Left cardiac atrium (tissue), 4 donors: ENCODE measurements at regions not wholly inside any gene's neighbourhood (a gene's known extent, or its start where the extent isn't known, plus 50 kb on each side); places are given as distances from the start of the nearest gene placed in this dataset.

ENCODE experiments used
- ATAC-seq, 2 donors: fragments of 200-7000 bp; cut with Tn5 transposase; one replicate each; pipeline ENCODE4 v1.9.1; 2020; ENCODE audit warnings: mild to moderate bottlenecking in 2 of 2, moderate library complexity in 2 of 2
- DNase-seq: peaks from one replicate; pipeline ENCODE4 v3.0.0-alpha.2; 2020
- intact Hi-C, 2 donors: fragments of 100-400 bp; cut with DNase I; formaldehyde crosslinking; loops; one replicate each; pipeline versions ENCODE4 v1.14.1 to v1.15.1; 2022 to 2023
- donor health status: DM: no; HTN: yes; CAD: no.
- donor health status: DM: no; HTN: yes; CAD: no; lungs with severe emphysema.
- donor health status: DM: yes; HTN: yes; CAD: no.
- donor health status: Dilated cardiomyopathy.

DNA sequence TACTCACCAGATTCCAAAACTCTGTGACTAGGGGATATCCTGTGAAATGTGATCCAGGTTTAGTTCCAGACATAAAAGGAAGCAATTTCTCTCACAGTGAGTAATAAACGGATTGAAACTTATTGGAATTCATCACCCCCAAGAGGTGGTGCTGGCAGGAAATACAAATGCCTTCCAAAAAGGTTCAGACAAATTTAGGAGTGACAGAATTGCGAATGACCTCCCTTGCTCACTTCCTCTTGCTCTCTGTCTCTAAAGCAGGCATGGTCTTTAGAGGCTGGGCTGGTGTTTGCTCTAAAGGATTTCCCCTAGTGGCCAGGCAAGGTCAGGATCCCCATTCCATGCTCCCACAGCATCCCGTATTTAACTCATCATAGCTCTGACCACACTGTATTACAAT lies 449.4 kb upstream of the PPP2R3A start:
- ATAC-seq (no peak), DNase-seq (no peak)
- intact Hi-C loops = no loop called here

DNA sequence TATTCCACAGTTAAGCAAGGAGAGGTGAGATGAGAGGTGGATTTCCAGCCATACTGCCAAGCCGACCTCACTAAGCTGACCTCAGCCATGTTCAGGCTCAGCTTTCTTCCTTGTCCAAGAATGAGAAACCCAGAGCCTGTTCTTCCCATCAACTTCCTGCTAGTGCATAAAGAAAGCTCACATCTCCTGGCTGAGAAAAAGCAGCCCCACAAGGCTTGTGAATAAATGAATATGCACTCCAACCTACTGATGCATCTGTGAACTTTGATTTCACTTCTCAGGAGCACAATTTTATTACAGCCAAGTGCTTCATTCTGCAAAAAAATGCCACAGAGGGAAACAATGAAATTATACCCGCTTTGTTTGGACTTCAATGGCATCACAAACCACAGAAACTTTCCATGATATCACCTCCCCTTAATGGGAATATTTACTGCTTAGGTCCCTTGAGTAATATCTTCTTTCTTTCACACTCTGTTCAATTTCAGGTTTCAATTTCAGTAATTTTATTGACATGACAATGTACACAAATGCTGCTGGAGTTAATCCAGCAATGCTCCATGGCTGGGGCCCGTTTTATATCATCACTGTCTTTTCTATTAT lies 437.0 kb upstream of the PPP2R3A start:
- intact Hi-C loops = no loop called here
- DNase-seq (no peak), ATAC-seq (no peak)

DNA sequence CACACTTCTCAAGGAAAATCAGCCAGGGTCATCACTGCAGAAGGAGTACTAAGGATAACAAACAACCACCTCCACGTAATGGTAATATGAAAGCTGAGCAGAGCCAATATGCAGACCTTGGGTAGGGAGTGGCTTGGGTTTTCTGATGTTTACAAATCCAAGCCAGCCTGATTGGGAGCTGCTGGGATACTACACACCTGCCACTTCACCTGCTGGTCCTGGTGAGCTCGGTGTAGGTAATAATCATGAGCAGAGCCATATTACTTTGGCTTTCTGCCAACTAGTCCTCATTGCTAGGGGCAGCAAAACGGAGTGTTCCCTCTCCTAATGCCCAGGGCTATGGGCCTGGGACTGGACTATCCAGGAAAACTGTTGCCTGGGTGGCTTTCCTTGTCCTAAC lies 433.5 kb upstream of the PPP2R3A start:
- DNase-seq (no peak), ATAC-seq (no peak)
- intact Hi-C loops = no loop called here

DNA sequence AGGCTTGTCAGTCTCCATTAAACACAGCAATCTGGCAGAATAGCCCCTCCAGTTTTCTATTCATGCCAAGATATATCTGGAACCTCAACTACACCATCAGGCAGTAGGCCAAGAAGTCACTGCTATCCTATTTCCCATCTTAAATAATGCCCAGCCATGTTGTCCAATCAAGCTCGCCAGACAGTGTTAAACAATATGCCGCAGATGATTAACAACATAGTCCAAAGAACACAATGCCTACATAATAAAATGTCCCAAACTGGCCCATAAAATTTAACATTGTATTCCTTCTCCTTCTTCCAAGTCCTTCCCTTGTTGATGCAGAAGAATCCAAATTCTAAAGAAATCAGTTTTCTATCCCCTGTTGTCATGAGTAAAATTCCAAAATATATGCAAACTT lies 427.4 kb upstream of the PPP2R3A start:
- DNase-seq = no peak
- no peak for ATAC-seq
- intact Hi-C loops = no loop called here

DNA sequence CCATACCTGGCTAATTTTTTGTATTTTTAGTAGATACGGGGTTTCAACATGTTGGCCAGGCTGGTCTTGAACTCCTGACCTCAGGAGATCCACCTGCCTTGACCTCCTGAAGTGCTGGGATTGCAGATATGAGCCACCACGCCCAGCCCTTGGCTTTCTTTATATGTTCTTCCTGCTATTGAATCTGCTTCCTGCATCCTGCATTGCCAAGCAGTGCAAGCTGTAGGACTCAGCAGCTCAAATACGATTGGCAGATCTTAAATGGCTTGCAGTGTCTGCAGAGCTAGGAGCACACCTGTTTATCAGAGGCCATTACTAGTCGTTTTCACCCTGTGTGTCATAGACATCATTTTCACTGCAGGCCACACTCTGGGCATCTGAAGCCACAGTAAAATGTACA lies 426.2 kb upstream of the PPP2R3A start:
- intact Hi-C loops = no loop called here
- no peak for DNase-seq
- ATAC-seq = no peak

DNA sequence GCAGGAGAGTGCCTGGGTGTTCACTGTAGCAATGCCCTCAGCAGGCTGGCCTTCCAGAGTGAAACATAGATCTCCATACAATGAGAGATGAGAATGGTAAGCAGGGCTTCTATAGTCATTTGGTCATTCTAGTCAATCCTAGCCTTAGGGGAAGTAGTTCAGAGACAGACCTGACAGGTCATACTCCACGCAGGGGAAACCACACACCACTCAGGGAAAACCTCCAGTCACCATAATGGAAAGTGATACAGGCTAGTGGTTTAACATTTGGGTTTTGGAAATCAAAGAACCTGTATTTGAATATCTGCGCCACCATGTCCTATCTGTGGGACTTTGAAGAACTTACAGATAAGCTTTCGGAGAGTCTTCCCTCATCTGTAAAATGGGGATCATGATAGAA lies 425.7 kb upstream of the PPP2R3A start:
- intact Hi-C loops = no loop called here
- DNase-seq (no peak), ATAC-seq (no peak)

DNA sequence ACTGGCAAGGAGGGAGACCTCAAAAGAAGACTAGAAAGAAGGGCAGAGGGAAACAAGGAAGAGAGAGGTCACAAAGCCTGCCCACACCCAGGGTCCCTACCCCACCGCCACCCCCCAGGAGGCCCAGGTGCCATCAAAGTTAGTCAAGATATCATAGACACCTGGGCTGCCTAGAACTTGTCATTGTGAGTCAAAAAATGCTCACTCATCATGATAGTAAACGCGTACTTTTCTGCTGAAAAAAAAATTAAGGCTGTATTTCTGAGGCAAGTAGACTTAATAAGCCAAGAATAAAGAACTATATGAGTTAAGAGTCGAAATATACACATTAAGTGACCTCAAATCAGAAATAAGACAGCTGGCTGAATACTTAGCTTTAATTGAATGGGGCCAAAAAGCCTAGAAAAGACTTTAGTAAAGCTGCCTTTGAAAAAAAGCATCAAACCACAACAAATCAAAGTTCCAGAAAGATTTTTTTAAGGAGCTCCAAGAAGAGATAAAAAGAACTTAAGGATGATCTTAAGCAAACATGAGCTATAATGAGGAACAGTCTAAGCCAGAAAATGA lies 415.5 kb upstream of the PPP2R3A start:
- intact Hi-C loops = no loop called here
- no peak for ATAC-seq
- no peak for DNase-seq

DNA sequence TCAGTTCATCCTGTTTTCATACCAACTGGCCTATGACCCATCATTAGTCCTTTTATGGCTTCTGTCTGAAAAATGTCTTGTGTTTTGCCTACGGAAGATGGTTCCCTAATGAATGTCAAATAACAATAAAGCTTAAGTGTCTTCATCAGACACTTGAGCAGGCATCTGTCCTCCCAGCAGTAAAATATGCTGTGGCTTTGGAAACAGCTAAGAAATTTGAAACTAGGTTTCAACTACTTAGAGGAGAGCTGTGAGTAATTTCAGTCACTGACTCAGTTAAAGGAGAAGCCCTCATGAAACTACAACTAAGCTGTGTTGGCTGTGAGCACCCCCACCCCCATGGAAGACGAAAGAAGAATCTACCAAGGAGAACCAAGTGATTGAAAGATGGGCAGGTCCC lies 409.4 kb upstream of the PPP2R3A start:
- intact Hi-C loops = no loop called here
- ATAC-seq (no peak), DNase-seq (no peak)

DNA sequence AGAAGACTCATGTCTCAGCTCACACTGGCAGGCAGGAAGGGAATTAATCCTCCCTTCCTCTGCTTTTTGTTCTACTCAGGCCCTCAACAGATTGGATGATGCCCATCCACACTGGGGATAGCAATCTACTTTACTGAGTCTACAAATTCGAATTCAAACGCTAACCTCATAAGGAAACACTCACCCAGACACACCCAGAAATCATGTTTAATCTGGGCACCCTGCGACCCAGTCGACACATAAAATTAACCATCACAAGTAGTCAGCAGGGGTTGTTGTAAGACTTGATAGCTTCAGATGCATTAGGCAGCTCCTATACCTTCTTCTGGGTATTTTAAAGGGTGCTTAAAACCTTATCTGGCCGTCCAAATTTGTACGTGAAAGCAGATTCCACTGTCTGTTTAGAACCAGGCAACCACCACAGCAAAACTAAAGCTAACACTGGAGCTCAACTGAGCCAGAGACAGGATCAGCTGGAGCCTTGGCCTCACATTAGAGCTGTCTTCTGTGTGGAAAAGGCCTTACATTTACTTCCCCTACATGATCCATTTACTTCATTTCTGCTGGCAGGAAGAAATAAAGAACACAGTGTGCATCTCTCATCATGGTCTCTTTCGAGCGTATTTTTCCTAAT lies 407.3 kb upstream of the PPP2R3A start:
- ATAC-seq (no peak), DNase-seq (no peak)
- intact Hi-C loops = no loop called here

DNA sequence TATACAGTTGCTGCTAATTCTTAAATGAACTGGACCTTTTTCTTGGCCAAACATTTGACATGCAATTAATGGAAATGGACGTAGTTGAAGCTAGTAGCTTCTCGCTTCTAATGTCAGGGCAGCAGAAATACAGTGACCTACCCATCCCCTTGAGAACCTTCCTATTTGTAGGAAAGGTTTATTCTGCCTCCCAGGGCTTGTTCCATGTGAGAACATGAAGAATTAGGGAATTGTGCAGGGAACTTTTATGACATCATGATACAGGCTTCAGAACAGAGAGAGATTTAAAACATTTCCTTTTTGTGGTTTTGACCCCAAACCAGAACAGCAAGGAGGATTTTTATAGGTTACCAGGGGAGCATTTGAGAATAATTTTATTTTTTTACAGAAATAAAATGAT lies 406.6 kb upstream of the PPP2R3A start:
- intact Hi-C loops = no loop called here
- ATAC-seq (no peak), DNase-seq (no peak)

DNA sequence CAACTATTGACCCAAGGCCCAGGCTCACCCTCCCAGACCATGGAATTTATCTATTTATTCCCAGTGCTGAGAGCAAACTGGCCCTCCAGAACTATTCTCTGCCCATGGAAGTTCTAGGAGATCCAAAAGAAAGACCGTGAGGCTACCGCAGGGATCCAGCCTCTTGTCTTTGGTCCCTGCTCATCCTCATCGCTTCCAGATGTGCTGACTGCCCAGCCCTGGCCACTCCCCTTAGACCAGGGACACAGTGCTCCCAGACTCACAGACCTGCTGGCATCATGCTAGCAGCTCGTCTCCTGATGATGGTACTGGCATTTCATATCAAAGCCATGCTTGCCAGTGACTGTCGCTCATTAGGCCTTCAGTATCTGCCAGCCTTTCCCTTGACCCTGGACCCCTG lies 405.7 kb upstream of the PPP2R3A start:
- no peak for ATAC-seq
- intact Hi-C loops = no loop called here
- no peak for DNase-seq

DNA sequence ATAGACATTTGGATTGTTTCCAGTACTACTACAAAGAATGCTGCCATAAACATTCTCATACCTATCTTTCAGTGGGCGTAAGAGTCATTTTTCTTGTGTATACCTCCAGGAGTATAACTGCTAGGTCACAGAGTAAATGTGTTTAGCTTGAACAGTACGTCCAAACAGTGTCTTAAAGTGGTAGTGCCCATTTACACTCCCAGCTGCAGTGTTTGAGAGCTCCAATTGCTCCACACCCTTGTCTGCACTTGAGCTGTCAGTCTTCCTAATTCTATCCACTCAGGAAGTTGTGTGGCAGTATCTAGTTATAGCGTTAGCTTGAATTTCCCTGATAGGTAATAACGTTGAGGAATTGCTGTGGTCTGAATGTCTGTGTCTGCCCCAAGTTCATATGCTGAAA lies 404.7 kb upstream of the PPP2R3A start:
- DNase-seq (no peak), ATAC-seq (no peak)
- intact Hi-C loops = no loop called here

DNA sequence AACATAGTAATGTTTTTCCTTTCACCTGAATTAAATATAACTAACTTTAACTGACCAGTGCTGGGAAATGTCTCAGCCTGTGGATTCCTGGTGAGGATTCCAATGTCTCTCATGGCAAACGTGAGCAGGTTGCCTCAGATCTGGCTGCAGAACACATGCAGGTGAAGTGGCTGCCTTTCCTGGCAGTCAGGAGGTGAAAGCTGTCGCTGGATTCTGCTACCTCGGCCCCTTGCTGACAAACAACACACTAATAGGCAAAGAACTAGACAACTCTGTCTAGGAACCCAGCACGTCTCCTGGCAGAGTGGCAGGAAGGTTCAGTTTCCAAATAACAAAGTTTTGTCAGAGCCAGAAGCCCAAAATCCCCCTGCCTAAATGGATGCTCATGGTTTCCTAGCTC lies 400.8 kb upstream of the PPP2R3A start:
- DNase-seq = no peak
- ATAC-seq = no peak
- intact Hi-C loops = no loop called here

DNA sequence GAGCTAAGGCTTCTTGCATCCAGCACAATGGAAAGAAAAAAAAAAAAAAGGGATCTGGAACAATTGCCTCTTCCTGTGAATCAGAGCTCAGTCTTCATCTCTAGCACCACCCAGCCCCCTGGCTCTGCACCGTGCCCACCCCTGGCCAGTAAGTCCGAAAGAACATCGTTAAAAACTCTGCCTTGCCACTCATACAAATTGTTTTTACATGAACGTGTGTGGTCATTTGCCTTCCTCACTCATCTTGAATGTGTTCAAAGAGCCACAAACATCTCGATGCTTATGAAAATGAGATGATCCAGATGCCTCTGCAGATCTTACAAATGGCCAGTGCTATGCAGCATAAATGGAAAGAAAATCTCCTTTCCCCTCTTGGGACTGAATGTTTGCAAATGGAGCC lies 400.0 kb upstream of the PPP2R3A start:
- no peak for ATAC-seq
- no peak for DNase-seq
- intact Hi-C loops = no loop called here

DNA sequence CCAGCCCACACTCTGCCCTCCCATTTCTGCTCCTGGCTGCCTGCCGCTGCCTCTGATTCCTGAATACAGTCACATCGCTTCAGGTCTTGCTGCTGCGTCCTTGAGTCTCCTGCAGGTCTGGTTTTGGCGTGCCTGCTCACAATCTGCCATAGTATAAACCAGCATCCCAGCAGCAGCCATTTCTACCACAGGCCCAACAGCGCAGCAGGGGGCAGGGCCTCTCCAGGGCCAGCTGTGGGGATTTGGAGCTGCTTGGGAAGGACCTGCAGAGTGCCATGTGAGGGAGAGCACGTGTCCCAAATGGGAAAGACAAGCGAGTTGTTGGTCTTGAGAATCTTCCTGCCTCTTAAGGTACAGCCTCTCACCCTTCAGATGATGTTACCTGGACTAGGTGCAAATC lies 398.3 kb upstream of the PPP2R3A start:
- no peak for DNase-seq
- no peak for ATAC-seq
- intact Hi-C loops = no loop called here

DNA sequence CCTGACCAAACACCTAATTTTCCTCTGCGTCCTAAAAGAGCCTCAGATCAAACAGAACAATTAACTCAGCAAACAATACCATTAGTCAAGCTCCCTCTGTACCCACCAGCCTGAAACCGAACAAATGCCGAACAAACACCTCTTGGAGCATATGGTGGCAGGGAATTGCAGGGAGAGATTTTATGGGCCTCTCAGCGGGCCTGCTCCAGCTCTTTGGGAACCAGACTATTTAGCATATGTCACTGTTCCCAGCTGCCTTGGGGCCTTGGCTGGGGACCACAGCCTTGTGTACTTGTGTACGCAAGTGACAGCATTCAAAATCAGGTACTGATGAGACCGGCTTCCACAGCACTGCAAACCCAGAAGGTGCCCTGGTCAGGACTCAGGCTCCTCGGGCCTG lies 388.8 kb upstream of the PPP2R3A start:
- ATAC-seq (no peak), DNase-seq (no peak)
- intact Hi-C loops = no loop called here

DNA sequence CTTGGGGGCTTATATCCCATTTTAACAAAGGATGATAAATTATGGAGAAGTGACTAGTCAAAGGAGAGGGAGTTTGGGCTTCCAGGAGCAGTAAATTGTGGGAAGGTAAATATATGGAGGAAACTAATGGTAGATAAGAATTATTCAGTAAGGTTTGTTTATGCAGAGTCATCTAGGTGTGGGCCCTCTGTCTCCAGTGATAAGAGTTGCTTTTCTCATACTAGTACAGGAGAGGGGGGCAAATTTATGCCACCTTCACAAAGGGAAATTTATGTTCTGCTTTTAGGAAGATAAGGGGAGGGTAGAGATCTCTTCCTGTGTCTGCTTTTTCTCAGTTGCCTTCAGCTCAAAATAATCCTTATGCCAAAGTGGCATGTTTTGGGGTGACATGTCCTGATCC lies 383.7 kb upstream of the PPP2R3A start:
- no peak for DNase-seq
- no peak for ATAC-seq
- intact Hi-C loops = no loop called here

DNA sequence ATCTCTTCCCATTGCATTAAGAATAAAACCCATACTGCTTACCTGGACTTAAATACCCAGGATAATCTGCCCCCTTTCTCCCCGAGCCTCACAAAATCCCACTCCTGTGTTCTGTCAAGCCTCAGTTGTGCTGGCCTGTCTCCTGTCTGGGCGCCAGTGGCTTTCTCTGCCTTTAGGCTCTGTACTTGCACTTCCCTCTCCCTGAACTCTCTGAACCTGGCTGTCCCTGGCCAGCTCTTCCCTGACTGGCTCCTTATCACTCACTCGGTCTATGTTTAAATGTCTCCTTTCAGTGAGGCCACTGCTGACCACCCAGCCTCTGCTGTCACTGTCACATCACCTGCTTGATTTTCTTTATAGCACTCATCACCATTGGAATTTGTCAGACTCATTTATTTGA lies 382.7 kb upstream of the PPP2R3A start:
- intact Hi-C loops = no loop called here
- DNase-seq = no peak
- ATAC-seq = no peak

DNA sequence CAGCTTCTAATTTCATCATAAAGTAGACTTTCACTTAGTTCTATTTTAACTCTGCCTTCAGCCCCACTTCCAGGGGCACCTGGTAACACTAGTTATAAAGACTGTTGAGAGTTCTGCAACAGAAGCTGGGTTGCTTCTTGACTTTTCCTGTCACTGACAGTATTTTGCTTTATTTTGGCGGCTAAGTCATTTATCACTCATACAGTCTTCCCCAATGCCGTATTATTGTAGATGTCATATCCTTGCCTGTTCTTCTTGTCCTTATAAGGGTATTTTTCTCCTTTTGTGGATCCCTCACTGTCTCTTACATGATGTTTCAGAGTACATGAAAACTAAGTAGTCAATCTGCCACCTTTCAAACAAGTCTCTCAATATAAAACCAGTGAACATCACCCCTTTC lies 369.0 kb upstream of the PPP2R3A start:
- intact Hi-C loops = no loop called here
- no peak for DNase-seq
- ATAC-seq = no peak

DNA sequence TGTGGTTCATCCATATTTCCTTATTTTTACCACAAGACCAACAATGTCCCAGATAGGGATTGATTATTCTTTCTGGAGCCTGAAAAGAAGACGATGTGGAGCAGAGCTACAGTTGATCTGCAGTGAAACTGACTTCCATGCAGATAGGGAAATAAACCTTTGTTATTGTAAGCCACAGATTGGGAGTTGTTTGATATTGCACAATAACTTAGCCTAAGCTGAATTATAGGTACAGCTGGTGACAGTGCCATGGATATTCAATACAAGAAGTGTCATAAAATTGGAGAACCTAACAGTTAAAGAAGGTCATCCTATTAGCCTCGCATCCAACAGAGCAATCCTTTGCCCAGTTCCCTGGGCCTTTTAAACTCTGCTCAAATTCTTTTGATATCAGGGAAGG lies 367.7 kb upstream of the PPP2R3A start:
- intact Hi-C loops = no loop called here
- DNase-seq (no peak), ATAC-seq (no peak)

DNA sequence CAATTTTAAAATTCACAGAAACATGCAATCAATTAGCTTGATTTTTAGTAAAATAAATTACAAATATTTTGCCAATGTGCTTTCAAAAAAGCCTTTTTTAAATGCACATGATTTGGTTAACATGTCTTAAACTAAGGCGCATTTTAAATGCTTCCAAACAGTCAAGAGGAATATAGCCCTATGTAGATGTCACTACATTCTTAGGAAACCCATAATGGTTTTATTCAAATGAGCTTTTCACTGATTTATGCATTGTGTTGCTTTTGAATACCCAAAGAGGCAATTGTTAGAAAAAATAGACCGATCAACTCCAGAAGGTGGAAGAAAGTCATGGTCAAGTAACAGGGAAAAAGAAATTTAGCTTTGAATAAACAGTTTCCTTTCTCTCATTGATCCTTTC lies 366.9 kb upstream of the PPP2R3A start:
- intact Hi-C loops = no loop called here
- ATAC-seq (no peak), DNase-seq (no peak)
